RCC 7860 (cell line): ENCODE measurements at regions not wholly inside any gene's neighbourhood (a gene's known extent, or its start where the extent isn't known, plus 50 kb on each side); places are given as distances from the start of the nearest gene placed in this dataset.
"Not testable (repeated sequence)": the region's sequence is repeated elsewhere in the genome, so short reads cannot be mapped to it uniquely, and the experiment has no call there.

Experiments used
- DNase-seq: peaks from one replicate; pipeline ENCODE4 v3.0.0-alpha.2; 2015; ENCODE audit warnings: low spot score
- FAIRE-seq: peaks from 2 replicates; lab custom pipeline; 2012; peaks lifted over from hg19 to GRCh38; lab: Jason Lieb, UNC

DNA sequence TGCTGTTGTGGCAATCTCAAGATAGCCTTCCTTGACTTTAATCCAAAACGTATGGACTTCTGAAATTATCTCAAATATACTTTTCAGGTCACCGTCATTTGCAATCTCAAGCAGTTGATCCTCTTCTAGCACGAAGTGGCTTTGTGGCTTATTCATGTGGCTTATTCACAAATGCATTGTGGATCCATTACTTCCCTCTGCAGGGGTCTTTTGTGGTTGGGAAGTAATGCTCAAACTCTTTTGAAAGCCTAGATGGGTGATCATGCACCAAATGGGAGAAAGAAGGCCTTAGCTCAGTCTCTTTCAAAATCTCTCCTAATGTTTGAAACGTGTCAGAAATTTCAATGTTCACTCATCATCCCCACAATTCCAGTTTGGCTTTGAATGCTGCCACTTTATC lies 597.2 kb upstream of the CDH10 start:
- no peak for DNase-seq
- FAIRE-seq = no peak

DNA sequence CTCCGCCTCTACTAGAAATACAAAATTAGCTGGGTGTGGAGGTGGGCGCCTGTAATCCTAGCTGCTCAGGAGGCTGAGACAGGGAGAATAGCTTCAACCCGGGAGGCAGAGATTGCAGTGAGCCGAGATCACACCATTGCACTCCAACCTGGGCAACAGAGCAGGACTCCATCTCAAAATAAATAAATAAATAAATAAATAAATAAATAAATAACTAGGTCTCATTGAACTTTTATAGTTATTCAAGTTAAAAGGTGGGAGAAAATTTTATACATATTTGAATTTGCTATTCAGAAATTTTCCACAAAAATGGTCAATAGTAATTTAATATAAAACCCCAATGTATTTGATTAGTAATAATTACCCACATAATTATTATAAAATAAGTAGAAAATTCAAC lies 593.9 kb upstream of the CDH10 start:
- peak; percentile 27 for FAIRE-seq
- not testable (repeated sequence) for DNase-seq

DNA sequence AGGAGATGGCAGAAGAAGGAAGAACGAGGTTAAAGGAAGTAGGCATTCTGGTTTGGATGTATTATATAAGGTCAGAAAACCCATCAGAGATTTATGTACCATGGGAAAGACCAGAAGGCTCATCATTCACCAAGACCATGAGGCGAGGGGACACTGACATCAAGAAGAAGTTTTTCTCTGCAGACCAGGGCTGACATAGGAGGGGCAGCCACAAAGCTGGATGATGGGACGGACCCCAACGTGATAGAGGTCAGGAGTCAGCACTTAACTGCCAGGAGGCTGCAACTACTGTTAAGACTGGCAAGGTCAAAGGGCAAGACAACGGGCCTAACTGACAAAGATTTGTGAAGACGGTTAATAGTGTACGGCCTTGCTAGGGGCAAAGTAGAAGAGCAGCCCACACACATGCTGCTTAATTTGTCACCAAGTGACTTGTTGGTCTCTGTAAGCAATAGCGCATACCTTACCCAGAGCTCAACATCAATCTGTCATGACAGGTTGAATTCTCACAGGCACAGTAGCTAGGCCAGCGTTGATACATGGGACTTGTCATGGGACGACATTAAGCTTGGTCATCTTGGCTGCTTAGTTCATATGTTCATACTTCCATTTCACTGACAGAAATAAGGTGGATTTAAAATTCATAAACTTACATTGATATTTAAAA lies 579.7 kb upstream of the CDH10 start:
- FAIRE-seq = no peak

DNA sequence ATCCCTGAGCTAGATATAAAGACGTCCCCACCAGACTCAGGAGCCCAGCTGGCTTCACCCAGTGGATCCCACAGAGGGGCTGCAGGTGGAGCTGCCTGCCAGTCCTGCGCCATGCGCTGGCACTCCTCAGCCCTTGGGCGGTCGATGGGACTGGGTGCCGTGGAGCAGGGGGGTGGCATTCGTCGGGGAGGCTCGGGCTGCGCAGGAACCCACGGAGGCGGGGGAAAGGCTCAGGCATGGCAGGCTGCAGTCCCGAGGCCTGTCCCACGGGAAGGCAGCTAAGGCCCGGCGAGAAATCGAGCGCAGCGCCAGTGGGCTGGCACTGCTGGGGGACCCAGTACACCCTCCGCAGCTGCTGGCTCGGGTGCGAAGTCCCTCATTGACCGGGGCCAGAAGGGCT lies 555.1 kb upstream of the CDH10 start:
- DNase-seq, FAIRE-seq: not testable (repeated sequence)

More for the DNA sequence above, 579.7 kb upstream of the CDH10 start:
- no peak for DNase-seq

DNA sequence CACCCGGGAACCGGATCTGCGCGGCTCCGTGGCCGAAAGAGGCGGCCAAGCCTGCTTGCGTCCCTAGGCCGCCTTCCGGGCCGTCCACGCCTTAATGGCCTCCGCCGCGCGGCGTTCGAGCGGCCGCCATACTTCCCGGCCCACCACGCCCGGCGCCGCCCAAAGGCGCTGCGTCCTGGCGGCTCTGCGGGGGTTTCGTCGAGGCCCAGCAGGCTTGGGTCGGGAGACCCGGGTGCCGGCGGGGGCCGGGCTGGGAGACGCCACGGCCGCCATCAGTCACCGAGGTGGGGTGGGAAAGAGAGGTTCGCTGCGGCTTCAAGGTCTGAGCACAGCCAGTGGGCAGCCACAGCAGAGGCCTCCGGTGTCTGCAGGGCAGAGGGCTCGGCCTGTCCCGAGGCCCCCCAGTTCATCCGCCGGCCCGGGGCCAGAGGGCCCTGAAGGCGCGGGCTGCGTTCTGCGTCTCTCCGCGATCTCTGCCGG lies 545.8 kb upstream of the CDH10 start:
- FAIRE-seq (no peak), DNase-seq (no peak)

DNA sequence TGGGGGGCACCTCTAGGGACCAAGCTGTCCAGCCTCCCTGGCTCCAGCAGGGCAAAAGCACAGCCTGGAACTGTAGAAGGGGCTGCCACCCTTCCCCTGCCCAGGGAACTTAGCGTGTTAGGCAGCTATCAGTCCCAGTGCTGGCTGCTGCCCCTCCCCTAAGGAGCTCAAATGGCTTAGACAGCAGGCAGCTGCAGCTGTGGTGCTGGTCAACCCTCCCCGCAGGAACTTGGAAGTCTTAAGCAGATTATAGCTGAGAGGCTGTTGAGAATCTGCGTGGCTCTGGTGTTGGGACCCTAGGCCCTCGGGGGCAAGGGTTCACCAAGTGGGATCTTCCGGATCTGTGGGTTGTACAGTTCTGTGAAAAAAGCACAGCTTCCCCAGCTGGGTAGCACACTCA lies 536.5 kb upstream of the CDH10 start:
- FAIRE-seq = no peak
- no peak for DNase-seq

DNA sequence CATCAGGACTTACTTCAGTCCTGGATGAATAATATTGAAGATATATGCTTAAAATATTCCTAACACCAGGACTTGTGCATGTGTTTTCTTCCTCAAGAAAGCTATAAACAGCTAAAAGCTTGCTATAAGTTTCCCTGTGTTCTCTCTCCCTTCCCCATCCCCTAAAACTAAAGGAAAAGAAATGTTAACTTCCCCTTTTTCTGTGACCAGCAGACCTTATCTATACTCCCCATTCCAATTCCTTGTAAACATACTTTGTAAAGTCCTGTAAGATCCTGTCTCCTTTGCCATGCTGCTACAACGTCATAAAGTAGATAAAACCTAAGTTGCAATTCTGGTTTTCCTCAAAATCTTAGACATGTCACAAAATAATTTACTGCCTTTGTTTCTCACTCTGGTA lies 517.8 kb upstream of the CDH10 start:
- DNase-seq = not testable (repeated sequence)

DNA sequence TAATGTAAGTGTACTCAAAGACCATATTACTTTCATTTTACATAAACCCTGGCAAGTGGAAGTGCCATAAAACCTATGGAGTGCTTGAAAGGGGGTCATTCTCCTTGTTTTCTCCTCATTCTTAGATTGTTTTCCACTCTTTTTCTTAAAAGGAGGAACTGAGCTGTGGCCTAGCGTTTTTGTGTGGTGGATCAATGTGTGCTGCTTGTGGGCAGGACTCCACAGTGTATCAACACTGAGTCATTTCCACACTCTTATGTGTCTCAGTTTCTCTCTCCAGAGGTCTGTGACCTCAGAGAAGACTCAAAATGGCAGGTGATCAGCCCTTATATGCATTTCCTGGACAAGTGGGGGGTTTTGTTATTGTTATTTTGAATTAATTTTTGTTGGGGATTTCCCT lies 516.1 kb upstream of the CDH10 start:
- no peak for DNase-seq
- FAIRE-seq = no peak

More for the DNA sequence above, 517.8 kb upstream of the CDH10 start:
- not testable (repeated sequence) for FAIRE-seq

DNA sequence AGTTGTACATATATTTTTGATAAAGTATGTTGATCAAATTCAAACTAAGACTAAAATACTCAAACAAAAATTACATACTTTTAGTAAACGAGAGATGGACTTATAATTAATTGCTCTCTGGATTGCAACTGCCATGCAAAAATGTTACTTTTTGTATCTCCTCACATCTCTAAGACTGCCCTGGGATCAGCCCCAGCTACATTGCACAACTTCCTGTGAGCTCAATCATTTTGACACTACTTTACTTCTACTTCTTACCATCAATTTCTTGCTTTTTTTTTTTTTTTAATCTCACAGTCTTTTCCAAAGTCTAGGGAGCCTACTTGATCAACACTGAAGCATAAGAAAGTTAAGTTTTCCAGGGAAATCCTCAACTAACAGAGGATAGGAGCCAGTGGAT lies 506.0 kb upstream of the CDH10 start:
- FAIRE-seq = no peak

DNA sequence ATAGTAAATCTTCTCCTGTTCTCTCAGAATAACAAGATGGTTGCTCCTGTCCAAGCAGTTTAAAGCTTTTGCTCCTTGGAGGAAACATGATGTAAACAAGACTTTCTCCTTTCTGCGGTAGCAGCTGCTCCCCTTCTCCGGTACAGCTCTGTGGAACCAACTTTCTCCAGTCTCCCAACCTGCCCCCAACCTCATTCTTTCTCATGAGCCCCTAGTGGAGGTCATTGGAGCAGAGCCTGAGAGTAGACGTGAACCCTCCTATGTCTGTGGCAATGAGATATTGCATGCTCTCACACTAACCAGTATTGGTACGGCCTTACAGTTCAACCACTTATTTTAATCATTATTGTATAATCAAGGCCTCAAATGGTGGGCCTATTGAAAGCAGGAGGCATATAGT lies 483.8 kb upstream of the CDH10 start:
- DNase-seq (no peak), FAIRE-seq (no peak)

More for the DNA sequence above, 506.0 kb upstream of the CDH10 start:
- no peak for DNase-seq

DNA sequence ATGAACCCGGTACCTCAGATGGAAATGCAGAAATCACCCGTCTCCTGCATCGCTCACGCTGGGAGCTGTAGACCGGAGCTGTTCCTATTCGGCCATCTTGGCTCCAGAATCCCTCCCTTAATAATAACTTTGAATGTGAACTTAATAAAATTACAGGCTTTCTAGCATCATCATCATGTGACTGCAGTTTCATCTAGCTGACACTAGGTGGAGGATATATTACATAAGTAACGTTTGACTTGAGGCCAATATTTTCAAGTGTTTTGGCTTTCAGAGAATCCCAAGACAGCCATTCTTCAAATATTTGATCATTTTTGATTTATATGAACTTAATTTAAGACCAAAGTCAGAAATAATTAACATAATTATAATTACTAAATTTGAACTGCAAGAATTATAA lies 474.9 kb upstream of the CDH10 start:
- peak; percentile 69 for FAIRE-seq
- peak; percentile 56 for DNase-seq

DNA sequence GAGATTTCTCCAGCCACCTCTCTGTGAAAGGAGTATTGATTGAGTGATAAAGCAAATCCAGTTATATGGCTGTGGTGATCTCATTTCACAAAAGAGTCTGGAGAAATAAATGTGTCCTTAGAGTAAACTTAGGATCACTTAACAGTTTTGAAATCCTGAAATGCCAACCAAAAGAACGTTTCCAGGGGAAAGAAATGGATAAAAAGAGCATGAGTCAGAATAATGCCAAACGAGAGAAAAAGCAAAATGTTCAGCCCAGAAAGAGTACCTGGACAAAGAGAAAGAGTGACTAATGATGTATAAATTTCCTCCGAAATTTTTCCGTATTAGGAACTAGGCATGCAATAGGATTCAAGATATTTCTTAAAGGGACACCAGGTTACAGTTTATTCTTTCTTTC lies 463.1 kb upstream of the CDH10 start:
- no peak for FAIRE-seq

DNA sequence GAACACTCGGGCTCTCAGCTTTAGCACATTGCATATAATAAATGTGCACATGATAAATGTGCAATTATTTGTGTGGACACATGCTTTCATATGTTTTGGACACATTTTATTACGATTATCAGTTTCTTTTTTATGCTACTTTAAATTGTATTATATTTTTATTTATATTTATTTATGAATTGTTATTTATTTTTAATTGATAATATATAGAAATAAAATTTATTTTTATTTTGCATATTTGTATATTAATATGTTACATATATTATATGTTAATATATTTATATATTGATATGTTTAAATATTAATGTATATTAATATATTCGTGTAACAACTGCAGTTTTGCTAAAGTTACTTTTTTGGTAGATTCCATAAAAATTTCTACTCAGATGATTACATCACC lies 454.8 kb upstream of the CDH10 start:
- peak; percentile 86 for FAIRE-seq
- DNase-seq = no peak

More for the DNA sequence above, 463.1 kb upstream of the CDH10 start:
- DNase-seq = no peak

DNA sequence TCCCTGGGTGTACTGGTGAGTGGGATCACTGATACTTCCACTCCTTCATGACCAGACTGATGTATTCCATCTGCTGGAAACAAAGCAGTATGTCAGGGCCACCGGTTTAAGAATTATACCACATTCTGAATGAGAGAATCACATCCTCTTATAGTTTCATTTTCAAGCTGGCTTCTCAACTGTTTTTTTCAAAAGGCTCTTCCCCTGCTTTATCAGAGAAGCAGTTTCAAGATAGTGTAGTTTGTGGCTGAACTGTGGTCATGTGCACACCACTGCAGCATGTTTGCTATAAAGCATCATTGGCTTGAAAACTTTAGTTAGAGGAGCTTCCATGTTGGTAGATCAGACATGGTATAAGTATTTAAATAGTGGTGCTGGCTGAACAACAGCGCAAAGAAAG lies 450.5 kb upstream of the CDH10 start:
- FAIRE-seq = no peak
- DNase-seq = no peak

DNA sequence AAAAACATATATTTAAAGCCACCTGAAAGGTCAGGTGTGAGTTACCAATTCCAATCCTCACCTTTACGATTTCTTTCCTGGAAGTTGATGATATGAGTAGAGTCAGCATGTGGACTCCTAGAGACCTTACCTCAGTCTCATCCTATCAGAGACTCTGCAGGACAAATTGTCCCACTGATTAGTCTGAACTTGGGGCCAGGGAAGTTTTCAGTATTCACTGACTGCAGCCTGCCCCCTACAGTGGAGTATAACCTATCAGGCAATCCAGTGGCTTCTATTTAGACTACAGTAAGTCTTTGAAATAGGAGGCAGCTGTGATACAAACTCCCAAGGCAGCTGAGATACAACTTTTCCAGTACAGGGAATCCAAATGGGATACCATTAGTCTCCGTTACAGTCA lies 449.4 kb upstream of the CDH10 start:
- no peak for FAIRE-seq

DNA sequence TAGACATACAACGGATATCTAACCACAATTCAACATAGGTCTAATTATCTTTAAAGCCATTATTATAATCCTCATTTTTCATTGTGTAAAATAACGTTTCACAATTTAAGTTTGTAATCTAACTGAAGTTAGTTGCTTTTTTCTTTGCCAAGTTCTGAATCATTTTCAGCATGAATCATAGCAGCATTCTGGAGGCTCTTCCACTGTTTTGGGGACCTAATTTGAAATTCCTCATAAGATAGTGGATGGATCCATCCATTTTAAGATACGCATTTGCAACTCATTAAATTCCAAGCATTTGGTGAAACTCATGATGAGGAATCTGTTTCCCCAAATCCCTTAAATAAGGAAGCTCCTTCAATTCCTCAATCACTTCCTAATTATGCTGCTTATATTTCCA lies 447.1 kb upstream of the CDH10 start:
- FAIRE-seq (no peak), DNase-seq (no peak)

More for the DNA sequence above, 449.4 kb upstream of the CDH10 start:
- DNase-seq = no peak

DNA sequence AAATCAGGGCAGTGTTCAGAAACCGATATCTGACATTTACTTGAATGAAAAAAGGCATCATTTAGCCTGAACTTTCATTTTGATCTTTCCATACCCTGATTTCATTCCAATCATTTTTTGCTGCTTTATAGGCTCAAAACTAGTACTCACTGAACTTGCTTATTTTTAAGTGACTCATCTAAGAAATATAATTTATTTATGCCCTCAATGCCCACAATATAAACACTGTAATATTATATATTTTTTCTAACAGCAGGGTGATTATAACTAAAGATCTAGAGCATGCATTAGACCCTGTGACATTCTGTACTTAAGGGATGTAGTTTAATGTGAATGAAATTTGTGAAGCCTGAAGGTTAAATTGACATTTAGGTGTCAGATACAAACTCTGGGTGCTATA lies 446.1 kb upstream of the CDH10 start:
- DNase-seq (no peak), FAIRE-seq (no peak)

DNA sequence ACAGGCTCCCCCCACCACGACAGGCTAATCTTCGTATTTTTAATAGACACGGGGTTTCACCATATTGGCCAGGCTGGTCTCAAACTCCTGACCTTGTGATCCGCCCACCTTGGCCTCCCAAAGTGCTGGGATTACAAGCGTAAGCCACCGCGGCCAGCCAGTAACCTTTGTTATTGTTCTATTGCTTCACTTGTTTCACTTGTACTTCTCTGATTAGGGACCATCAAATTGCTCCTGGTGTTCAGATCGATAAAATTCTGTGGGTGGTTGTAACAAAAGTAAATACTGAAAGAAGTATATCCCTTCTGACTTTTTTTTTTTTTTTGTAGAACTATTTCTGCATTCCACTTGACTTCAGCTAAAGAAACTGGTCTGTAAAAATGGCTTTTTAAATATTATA lies 445.5 kb upstream of the CDH10 start:
- no peak for FAIRE-seq
- no peak for DNase-seq

DNA sequence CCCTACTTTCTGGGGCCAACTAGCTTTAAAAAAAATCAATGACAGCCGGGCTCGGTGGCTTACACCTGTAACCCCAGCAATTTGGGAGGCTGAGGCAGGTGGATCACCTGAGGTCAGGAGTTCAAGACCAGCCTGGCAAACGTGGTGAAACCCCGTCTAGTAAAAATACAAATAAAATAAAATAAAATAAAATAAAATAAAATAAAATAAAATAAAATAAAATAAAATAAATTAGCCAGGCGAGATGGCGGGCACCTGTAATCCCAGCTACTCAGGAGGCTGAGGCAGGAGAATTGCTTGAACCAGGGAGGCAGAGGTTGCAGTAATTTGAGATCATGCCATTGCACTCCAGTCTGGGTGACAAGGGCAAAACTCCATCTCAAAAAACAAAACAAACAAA lies 443.9 kb upstream of the CDH10 start:
- not testable (repeated sequence) for FAIRE-seq, DNase-seq

DNA sequence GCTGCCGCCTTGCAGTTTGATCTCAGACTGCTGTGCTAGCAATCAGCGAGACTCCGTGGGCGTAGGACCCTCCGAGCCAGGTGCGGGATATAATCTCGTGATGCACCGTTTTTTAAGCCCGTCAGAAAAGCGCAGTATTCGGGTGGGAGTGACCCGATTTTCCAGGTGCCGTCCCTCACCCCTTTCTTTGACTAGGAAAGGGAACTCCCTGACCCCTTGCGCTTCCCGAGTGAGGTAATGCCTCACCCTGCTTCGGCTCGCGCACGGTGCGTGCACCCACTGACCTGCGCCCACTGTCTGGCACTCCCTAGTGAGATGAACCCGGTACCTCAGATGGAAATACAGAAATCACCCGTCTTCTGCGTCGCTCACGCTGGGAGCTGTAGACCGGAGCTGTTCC lies 438.5 kb upstream of the CDH10 start:
- FAIRE-seq, DNase-seq: not testable (repeated sequence)

DNA sequence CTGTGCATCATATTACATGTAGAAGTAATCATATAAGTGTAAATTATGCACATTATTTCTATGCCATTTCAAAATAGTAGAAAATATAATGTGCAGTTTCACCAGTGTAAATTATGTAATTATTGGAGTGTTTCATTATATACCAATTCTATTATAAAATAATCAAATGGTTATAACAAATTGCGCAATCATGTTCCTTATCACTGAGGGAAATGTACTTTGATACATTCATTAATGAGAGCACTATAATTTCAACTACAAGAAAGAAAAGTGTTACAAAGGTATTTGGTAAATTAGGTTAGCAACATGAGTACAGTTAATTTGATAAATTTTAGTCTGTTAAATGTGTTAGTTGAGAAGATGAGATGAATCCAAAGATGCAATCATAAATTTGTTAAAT lies 421.5 kb upstream of the CDH10 start:
- DNase-seq (no peak), FAIRE-seq (no peak)

DNA sequence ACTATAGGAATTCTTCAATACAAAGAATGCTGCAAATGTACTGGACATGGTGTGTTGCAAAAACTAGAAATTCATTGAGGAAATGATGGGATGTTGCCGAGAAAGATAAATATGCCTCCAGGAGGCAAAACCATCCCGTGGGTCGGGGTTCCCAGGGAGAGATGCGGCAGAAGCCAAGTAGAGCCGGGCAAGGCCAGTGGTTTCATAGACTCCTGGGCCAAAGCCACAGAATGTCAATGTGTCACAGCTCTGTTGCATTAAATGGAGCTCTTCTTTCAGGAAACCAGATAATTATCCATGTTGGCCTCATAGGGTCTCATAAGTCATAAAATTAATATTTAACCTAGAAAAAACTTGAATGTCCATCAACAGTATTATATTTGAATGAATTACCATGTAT lies 419.5 kb upstream of the CDH10 start:
- FAIRE-seq (peak; percentile 60), DNase-seq (peak; percentile 47)

DNA sequence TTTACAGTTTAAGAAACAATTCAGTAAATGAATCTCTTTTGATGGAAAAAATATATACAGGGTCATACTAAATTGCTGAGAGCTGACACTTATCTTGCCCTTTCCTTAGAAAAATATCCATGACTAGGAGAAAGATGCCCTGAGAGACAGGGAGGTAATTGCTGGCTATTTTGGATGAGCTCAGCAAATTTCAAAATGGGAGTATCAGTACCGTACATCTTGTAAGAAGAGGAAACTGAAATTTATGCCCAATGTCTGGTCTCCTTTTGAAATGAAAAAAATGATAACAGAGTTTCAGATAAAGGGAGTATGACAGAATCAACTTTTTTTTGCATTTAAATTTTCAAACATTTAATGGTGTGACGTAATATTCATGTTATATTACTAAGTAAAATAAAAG lies 415.8 kb upstream of the CDH10 start:
- FAIRE-seq (no peak), DNase-seq (no peak)
